Ishikawa (cell line): ENCODE measurements at regions not wholly inside any gene's neighbourhood (a gene's known extent, or its start where the extent isn't known, plus 50 kb on each side); places are given as distances from the start of the nearest gene placed in this dataset.

Experiments
- CREB1 ChIP-seq: IDR thresholded peaks from 2 replicates; pipeline ENCODE4 v1.6.1; 2012; ENCODE audit warnings: low read depth
- EGR1 ChIP-seq: IDR thresholded peaks from 2 replicates; pipeline ENCODE4 v1.6.1; 2012
- EP300 ChIP-seq: IDR thresholded peaks from 2 replicates; pipeline ENCODE4 v1.6.1; 2012; ENCODE audit warnings: borderline replicate concordance
- NFIC ChIP-seq: IDR thresholded peaks from 2 replicates; pipeline ENCODE4 v1.6.1; 2012
- RAD21 ChIP-seq: IDR thresholded peaks from 2 replicates; pipeline ENCODE4 v1.6.1; 2012; ENCODE audit warnings: low read depth
- REST ChIP-seq: IDR thresholded peaks from 2 replicates; pipeline ENCODE4 v1.6.1; 2012; ENCODE audit warnings: low read depth, mild to moderate bottlenecking
- TAF1 ChIP-seq: IDR thresholded peaks from 2 replicates; pipeline ENCODE4 v1.6.1; 2012; ENCODE audit warnings: low read depth, mild to moderate bottlenecking
- TEAD4 ChIP-seq: IDR thresholded peaks from 2 replicates; pipeline ENCODE4 v1.6.1; 2012
- USF1 ChIP-seq: IDR thresholded peaks from 2 replicates; pipeline ENCODE4 v1.6.1; 2012

- no peak for TF ChIP-seq USF1
- TF ChIP-seq CREB1: no peak
- no peak for TF ChIP-seq EP300
- TF ChIP-seq NFIC: no peak
- no peak for TF ChIP-seq EGR1
- TF ChIP-seq TAF1: no peak
- TF ChIP-seq REST: no peak
- TF ChIP-seq TEAD4: no peak
- no peak for TF ChIP-seq RAD21
Measured at GRCh38 chr3:34544136-34544535, 745.7 kb downstream of the PDCD6IP start.
